ENCODE measurements at regions not wholly inside any gene's neighbourhood (a gene's known extent, or its start where the extent isn't known, plus 50 kb on each side); places are given as distances from the start of the nearest gene placed in this dataset.

DNA sequence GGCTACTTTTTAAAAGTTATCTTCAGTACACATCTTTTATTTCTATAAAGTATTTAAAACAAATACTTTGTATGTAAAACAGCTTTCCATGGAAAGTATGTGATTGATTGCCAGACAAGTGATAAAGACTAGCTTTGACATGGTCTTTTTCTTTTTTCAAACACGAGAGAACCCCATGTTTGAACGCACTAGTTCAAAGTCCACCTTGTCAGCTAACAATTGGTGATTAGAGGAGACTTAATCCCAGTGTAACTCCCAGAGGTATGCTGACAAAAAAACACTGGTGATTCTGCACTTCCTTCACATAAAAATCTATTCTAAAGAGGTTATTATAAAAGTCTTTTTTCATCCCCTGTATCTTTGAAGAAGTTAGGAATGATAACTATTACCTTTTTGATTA lies 438.1 kb downstream of the GJA1 start:
- Histone ChIP-seq H3K9me2 (replicated peaks; ENCODE audit: low read length) (no peaks in the 10 kb centered on the region), H3K4me2 (ENCODE audit: low read length) (no peak overlapping the region), H3K4me1 (ENCODE audit: insufficient read depth, low read length) (no peaks in the 10 kb centered on the region), H3K27ac (ENCODE audit: low read length) (no peak overlapping the region), H2AFZ (ENCODE audit: low read length) (no peak overlapping the region), H3K36me3 (ENCODE audit: low read depth, low read length) (no peaks in the 10 kb centered on the region), H3K4me3 (ENCODE audit: low read length) (no peak overlapping the region), H4K20me1 (ENCODE audit: low read length) (no peaks in the 10 kb centered on the region), H3K27me3 (ENCODE audit: low read length) (0 out of 2 replicates have a peak, but pooled peaks cover 3% of the 10 kb centered on the region), H3K79me2 (ENCODE audit: low read length) (no peaks in the 10 kb centered on the region), H3K9ac (ENCODE audit: low read length) (no peak overlapping the region), H3F3A (ENCODE audit: low read length, unreplicated experiment) (no peaks in the 10 kb centered on the region), H3K9me3 (ENCODE audit: low read length) (no peaks in the 10 kb centered on the region)
- DNase-seq (no peak), ATAC-seq (no peak)
- TF ChIP-seq, protein P1, sequence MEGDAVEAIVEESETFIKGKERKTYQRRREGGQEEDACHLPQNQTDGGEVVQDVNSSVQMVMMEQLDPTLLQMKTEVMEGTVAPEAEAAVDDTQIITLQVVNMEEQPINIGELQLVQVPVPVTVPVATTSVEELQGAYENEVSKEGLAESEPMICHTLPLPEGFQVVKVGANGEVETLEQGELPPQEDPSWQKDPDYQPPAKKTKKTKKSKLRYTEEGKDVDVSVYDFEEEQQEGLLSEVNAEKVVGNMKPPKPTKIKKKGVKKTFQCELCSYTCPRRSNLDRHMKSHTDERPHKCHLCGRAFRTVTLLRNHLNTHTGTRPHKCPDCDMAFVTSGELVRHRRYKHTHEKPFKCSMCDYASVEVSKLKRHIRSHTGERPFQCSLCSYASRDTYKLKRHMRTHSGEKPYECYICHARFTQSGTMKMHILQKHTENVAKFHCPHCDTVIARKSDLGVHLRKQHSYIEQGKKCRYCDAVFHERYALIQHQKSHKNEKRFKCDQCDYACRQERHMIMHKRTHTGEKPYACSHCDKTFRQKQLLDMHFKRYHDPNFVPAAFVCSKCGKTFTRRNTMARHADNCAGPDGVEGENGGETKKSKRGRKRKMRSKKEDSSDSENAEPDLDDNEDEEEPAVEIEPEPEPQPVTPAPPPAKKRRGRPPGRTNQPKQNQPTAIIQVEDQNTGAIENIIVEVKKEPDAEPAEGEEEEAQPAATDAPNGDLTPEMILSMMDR (conservative IDR thresholded peaks at IDR 0.05; ENCODE audit: low read depth, low read length) = no peak
- TF ChIP-seq EZH2 (IDR thresholded peaks at IDR 0.05; ENCODE audit: low read length, unreplicated experiment) (no peak), EZH2phosphoT487 (IDR thresholded peaks at IDR 0.05; ENCODE audit: borderline replicate concordance, low read length) (no peak)
- intact Hi-C loops (cut with micrococcal nuclease) = no loop called here
- ChIA-PET CTCF (no interaction called here), POLR2A (ENCODE audit: unreplicated experiment) (no interaction called here)
- BruUV-seq (replicated peaks) = no TSS peak

DNA sequence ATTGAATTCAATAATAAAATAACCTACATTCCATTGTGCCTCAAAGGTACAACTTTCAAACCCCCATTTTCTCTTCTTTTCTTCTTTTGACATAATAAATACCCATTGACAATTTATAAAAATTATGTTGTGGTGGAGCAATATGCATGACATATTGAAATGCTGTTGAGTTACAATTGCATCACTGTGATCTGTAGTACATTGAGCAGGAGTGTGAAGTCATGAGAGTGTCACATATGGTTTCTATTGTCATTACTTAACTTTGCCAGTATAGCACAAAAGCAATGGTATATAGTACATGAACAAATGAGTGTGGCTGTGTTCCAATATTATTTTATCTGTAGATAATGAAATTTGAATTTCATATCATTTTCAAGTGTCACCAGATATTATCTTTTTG lies 441.3 kb downstream of the GJA1 start:
- TF ChIP-seq EZH2phosphoT487 (IDR thresholded peaks at IDR 0.05; ENCODE audit: borderline replicate concordance, low read length) (no peak), EZH2 (IDR thresholded peaks at IDR 0.05; ENCODE audit: low read length, unreplicated experiment) (no peak)
- TF ChIP-seq, protein P1 (conservative IDR thresholded peaks at IDR 0.05; ENCODE audit: low read depth, low read length) = no peak
- Histone ChIP-seq H3K27me3 (ENCODE audit: low read length) (0 out of 2 replicates have a peak, but pooled peaks cover 3% of the 10 kb centered on the region), H3K9me2 (replicated peaks; ENCODE audit: low read length) (no peaks in the 10 kb centered on the region), H3K4me1 (ENCODE audit: insufficient read depth, low read length) (no peaks in the 10 kb centered on the region), H3K27ac (ENCODE audit: low read length) (no peak overlapping the region), H3K9me3 (ENCODE audit: low read length) (no peaks in the 10 kb centered on the region), H3K79me2 (ENCODE audit: low read length) (no peaks in the 10 kb centered on the region), H3K4me2 (ENCODE audit: low read length) (no peak overlapping the region), H3K4me3 (ENCODE audit: low read length) (no peak overlapping the region), H4K20me1 (ENCODE audit: low read length) (no peaks in the 10 kb centered on the region), H3F3A (ENCODE audit: low read length, unreplicated experiment) (no peaks in the 10 kb centered on the region), H2AFZ (ENCODE audit: low read length) (no peak overlapping the region), H3K9ac (ENCODE audit: low read length) (no peak overlapping the region), H3K36me3 (ENCODE audit: low read depth, low read length) (no peaks in the 10 kb centered on the region)
- intact Hi-C loops (cut with micrococcal nuclease) = no loop called here
- ATAC-seq = no peak
- no peak for DNase-seq
- ChIA-PET CTCF (no interaction called here), POLR2A (ENCODE audit: unreplicated experiment) (no interaction called here)
- no TSS peak for BruUV-seq (replicated peaks)

DNA sequence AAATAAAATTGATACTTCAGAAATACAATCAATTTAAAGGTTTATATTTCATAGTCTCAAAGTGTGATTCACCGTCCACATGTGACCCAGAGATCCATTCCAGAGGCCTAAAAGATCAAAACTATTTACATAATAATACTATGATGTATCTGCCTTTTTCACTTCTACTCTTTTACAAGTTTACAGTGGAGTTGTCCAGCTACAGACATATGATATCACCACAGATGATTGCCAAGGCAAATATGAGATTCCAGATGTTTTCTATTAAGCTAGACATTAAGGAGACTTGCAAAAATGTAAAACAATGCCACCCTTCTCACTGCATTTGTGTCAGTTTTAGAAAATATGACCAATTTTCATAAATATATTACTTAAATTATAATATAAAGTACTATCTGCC lies 443.7 kb downstream of the GJA1 start:
- DNase-seq = no peak
- POLR2A ChIA-PET (ENCODE audit: unreplicated experiment) = no interaction called here
- Histone ChIP-seq H3K4me3 (ENCODE audit: low read length) (no peak overlapping the region), H3K27ac (ENCODE audit: low read length) (no peak overlapping the region), H3K9me3 (ENCODE audit: low read length) (no peaks in the 10 kb centered on the region), H3K9ac (ENCODE audit: low read length) (no peak overlapping the region), H3K36me3 (ENCODE audit: low read depth, low read length) (no peaks in the 10 kb centered on the region), H3K4me2 (ENCODE audit: low read length) (no peak overlapping the region), H3K27me3 (ENCODE audit: low read length) (peaks cover 6% of the 10 kb centered on the region; the same call in 1 of the 2 replicates), H3F3A (ENCODE audit: low read length, unreplicated experiment) (no peaks in the 10 kb centered on the region), H2AFZ (ENCODE audit: low read length) (no peak overlapping the region), H3K9me2 (replicated peaks; ENCODE audit: low read length) (no peaks in the 10 kb centered on the region), H4K20me1 (ENCODE audit: low read length) (no peaks in the 10 kb centered on the region), H3K79me2 (ENCODE audit: low read length) (no peaks in the 10 kb centered on the region), H3K4me1 (ENCODE audit: insufficient read depth, low read length) (no peaks in the 10 kb centered on the region)
- no peak for ATAC-seq
- BruUV-seq (replicated peaks) = no TSS peak
- intact Hi-C loops (cut with micrococcal nuclease) = no loop called here
- TF ChIP-seq EZH2phosphoT487 (IDR thresholded peaks at IDR 0.05; ENCODE audit: borderline replicate concordance, low read length) (no peak), EZH2 (IDR thresholded peaks at IDR 0.05; ENCODE audit: low read length, unreplicated experiment) (no peak)
- TF ChIP-seq, protein P1 (conservative IDR thresholded peaks at IDR 0.05; ENCODE audit: low read depth, low read length) = no peak
- CTCF ChIA-PET = no interaction called here

All from PC-3 (cell line).